ENCODE measurements at regions not wholly inside any gene's neighbourhood (a gene's known extent, or its start where the extent isn't known, plus 50 kb on each side); places are given as distances from the start of the nearest gene placed in this dataset.

GRCh38 chr5:124644582-124644981 is 101.9 kb downstream of the ZNF608 start:
- H3K9ac ChIP-seq (ENCODE audit: extremely low read depth, insufficient read length, low read length) = no peak overlapping the region
- no peak for DNase-seq
- H3K18ac ChIP-seq (ENCODE audit: insufficient read length, low read depth, low read length) = no peak overlapping the region
- H3K23ac ChIP-seq (ENCODE audit: insufficient read length, low read depth, low read length) = no peak overlapping the region
- WGBS (ENCODE audit: extremely low coverage, insufficient read length, low lambda C conversion rate) = no CpG with 5 or more reads among the region's 1 CpG
- H2BK120ac ChIP-seq (ENCODE audit: low read depth, low read length, poor library complexity, severe bottlenecking) = no peak overlapping the region
- no peaks in the 10 kb centered on the region for H3K79me1 ChIP-seq (ENCODE audit: insufficient read depth, low read depth, low read length, poor library complexity, severe bottlenecking)
- Mint-ChIP-seq H3K27me3 (ENCODE audit: low read depth) (no peaks in the 10 kb centered on the region; the same call in 1 of the 2 replicates), H3K4me1 (peaks cover 59 to 72% of the 10 kb centered on the region in 2 experiments), H3K9me3 (no peaks in the 10 kb centered on the region), H3K36me3 (ENCODE audit: insufficient read depth in 1 of 3, low read depth in 3 of 3) (peaks cover 51 to 82% (median 69%) of the 10 kb centered on the region in 3 experiments), H3K4me3 (no peak overlapping the region), H3K27ac (peak overlapping the region; percentile 67 to 85 (median 83); a peak in 5 of 7 replicates)
- H3K4me2 ChIP-seq (ENCODE audit: insufficient read depth, insufficient read length, low read length) = no peak overlapping the region
- peaks cover 13% of the 10 kb centered on the region; the same call in 1 of the 2 replicates for H3K4me1 ChIP-seq (ENCODE audit: insufficient read depth, low read length)
- H2AK5ac ChIP-seq (ENCODE audit: insufficient read length, low read length) = no peak overlapping the region
- H3K56ac ChIP-seq (ENCODE audit: insufficient read length, low read depth, low read length) = no peak overlapping the region
- no peak overlapping the region for H3K14ac ChIP-seq (ENCODE audit: insufficient read depth, low read length)
- no peak overlapping the region for H2BK5ac ChIP-seq (ENCODE audit: insufficient read length, low read length)
- H2BK15ac ChIP-seq (ENCODE audit: low read depth, low read length) = no peak overlapping the region
- no peak overlapping the region for H4K5ac ChIP-seq (ENCODE audit: insufficient read length, low read depth, low read length)
- no peaks in the 10 kb centered on the region for H3K23me2 ChIP-seq (ENCODE audit: insufficient read length, low read depth, low read length, poor library complexity, severe bottlenecking)
- no peaks in the 10 kb centered on the region for H3K9me3 ChIP-seq (ENCODE audit: control insufficient read depth, low read depth, low read length)
- H4K8ac ChIP-seq (replicated peaks; ENCODE audit: insufficient read length, low read depth, low read length) = no peak overlapping the region
- no peak for TF ChIP-seq CTCF (conservative IDR thresholded peaks at IDR 0.05)
- no peak overlapping the region for H2AFZ ChIP-seq (ENCODE audit: low read length)
- no peaks in the 10 kb centered on the region for H3K27me3 ChIP-seq (ENCODE audit: insufficient read depth, low read length)
- no peak overlapping the region for H4K91ac ChIP-seq (ENCODE audit: insufficient read length, low read depth, low read length)
- H3K4ac ChIP-seq (ENCODE audit: low read depth, low read length) = no peak overlapping the region
- H2BK12ac ChIP-seq (ENCODE audit: insufficient read length, low read depth, low read length) = no peak overlapping the region
- H3T11ph ChIP-seq (ENCODE audit: low read length) = no peak overlapping the region
- no peak overlapping the region for H2BK20ac ChIP-seq (ENCODE audit: low read depth, low read length, poor library complexity, severe bottlenecking)
- H3K79me2 ChIP-seq (ENCODE audit: insufficient read depth, low read length) = no peaks in the 10 kb centered on the region
- no peaks in the 10 kb centered on the region for H4K20me1 ChIP-seq (ENCODE audit: control insufficient read depth, insufficient read depth, insufficient read length)
- H3K27ac ChIP-seq (ENCODE audit: insufficient read length, low read depth, low read length) = no peak overlapping the region
